Stomach (tissue), 4 donors: ENCODE measurements at regions not wholly inside any gene's neighbourhood (a gene's known extent, or its start where the extent isn't known, plus 50 kb on each side); places are given as distances from the start of the nearest gene placed in this dataset.

Experiments used
- POLR2AphosphoS5 ChIP-seq, 3 donors: sonication (generic); formaldehyde crosslinking; IDR thresholded peaks; one replicate each; pipeline ENCODE4 v1.6.1; 2016; ENCODE audit warnings: antibody characterized with exemption in 3 of 3
- TF ChIP-seq, protein P1 (sequence below), 7 experiments: fragments of 450-650 bp in 4 of 7; fragments of 200-600 bp in 3 of 7; sonication (generic) in 3 of 7; IDR thresholded peaks; one replicate each; pipeline ENCODE4 v1.5.1; 2016 to 2019; ENCODE audit warnings: antibody characterized with exemption in 7 of 7, control low read depth in 2 of 7, mild to moderate bottlenecking in 1 of 7

DNA sequence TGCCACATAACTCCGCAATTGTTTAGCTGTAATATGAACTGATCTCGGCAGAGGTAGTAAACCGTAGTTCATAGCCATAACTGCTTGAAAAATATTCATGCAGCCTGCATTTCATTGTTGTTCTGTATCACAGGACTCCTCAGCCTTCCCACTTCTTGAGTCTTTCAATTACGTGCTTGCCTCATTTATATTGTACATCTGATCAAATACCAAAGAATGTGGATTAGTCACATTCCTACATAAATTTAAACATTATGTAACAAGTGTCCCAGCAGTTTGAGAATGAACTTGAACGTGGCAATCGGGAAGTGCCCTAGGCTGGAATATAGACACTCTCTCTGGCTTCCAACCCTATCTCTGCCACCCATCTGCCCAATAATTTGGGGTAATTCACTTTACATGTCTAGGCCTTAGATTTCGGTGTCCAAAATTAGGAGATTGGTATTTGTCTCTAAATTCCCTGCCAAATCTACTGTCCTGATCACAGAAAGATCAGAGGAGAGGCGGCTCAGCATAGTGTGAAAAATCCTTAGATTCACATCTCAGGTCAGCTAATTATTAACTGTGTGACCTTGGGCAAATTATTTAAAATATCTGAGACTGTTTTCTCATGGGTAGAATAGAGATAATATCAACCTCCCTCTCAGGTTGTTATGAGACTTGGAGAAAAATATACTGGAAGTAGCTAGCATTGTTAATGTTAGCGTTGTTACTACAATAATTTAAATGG lies 215.1 kb upstream of the RFX3 start:
- TF ChIP-seq, protein P1, sequence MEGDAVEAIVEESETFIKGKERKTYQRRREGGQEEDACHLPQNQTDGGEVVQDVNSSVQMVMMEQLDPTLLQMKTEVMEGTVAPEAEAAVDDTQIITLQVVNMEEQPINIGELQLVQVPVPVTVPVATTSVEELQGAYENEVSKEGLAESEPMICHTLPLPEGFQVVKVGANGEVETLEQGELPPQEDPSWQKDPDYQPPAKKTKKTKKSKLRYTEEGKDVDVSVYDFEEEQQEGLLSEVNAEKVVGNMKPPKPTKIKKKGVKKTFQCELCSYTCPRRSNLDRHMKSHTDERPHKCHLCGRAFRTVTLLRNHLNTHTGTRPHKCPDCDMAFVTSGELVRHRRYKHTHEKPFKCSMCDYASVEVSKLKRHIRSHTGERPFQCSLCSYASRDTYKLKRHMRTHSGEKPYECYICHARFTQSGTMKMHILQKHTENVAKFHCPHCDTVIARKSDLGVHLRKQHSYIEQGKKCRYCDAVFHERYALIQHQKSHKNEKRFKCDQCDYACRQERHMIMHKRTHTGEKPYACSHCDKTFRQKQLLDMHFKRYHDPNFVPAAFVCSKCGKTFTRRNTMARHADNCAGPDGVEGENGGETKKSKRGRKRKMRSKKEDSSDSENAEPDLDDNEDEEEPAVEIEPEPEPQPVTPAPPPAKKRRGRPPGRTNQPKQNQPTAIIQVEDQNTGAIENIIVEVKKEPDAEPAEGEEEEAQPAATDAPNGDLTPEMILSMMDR (IDR thresholded peaks at IDR 0.05), result no peak
- no peak for TF ChIP-seq POLR2AphosphoS5 (IDR thresholded peaks at IDR 0.05)
